ENCODE measurements at regions not wholly inside any gene's neighbourhood (a gene's known extent, or its start where the extent isn't known, plus 50 kb on each side); places are given as distances from the start of the nearest gene placed in this dataset.

GRCh38 chr4:11565899-11566298 lies 137.2 kb upstream of the HS3ST1 start:
- H3K36me3 Mint-ChIP-seq (ENCODE audit: low read depth), result no peaks in the 10 kb centered on the region
- H3K27me3 Mint-ChIP-seq, result no peaks in the 10 kb centered on the region
- no peaks in the 10 kb centered on the region for H3K4me1 Mint-ChIP-seq (ENCODE audit: low read depth)
- no peak overlapping the region for H3K27ac Mint-ChIP-seq
- intact Hi-C loops (cut with micrococcal nuclease), result no loop called here
- H3K9me3 Mint-ChIP-seq, result peaks cover 14% of the 10 kb centered on the region
- H3K4me3 Mint-ChIP-seq, result no peak overlapping the region

DNA sequence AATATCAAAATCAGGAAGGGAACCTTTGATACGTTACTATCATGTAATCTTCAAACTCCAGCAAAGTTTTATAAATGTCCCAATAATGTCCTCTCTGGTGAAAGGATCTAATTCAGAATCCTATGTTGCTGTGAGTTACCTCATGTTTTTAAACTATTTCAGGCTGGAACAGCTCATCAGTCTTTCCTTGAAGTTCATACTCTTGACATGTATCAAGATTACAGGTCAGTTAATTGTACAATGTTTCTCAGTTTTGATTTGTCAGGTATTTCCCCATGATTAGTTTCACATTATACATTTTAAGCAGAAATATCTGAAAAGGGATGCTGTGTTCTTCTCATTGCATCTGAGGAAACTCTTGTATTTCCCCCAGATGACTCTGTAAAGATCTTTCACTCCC lies 136.5 kb upstream of the HS3ST1 start:
- H3K27ac Mint-ChIP-seq, result no peak overlapping the region
- no peak overlapping the region for H3K4me3 Mint-ChIP-seq
- H3K36me3 Mint-ChIP-seq (ENCODE audit: low read depth), result no peaks in the 10 kb centered on the region
- peaks cover 14% of the 10 kb centered on the region for H3K9me3 Mint-ChIP-seq
- H3K27me3 Mint-ChIP-seq, result no peaks in the 10 kb centered on the region
- intact Hi-C loops (cut with micrococcal nuclease), result no loop called here
- no peaks in the 10 kb centered on the region for H3K4me1 Mint-ChIP-seq (ENCODE audit: low read depth)

DNA sequence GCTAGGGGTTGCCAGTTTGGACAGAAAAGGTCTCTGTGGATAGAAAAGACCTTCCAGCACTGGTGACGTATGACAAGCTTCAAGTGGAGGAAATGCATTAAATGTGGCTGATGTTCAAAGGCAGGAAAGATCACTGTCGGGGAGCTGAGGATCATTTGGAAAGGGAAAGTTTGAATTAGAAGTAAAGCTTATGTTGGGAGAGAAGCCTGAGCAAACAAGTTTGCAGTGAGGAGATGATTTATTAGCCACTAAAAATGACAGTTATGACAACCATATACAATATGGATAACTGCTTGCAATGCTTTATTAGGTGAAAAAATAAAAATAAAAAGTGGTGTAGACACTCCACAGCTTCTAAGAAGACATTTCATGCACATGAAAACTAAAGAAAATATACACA lies 135.3 kb upstream of the HS3ST1 start:
- Mint-ChIP-seq H3K27me3 (no peaks in the 10 kb centered on the region), H3K4me3 (no peak overlapping the region), H3K4me1 (ENCODE audit: low read depth) (no peaks in the 10 kb centered on the region), H3K36me3 (ENCODE audit: low read depth) (no peaks in the 10 kb centered on the region), H3K27ac (no peak overlapping the region), H3K9me3 (peaks cover 24% of the 10 kb centered on the region)
- intact Hi-C loops (cut with micrococcal nuclease), result no loop called here

GRCh38 chr4:11549525-11549924 lies 120.8 kb upstream of the HS3ST1 start:
- intact Hi-C loops (cut with micrococcal nuclease), result no loop called here
- Mint-ChIP-seq H3K4me3 (no peak overlapping the region), H3K36me3 (ENCODE audit: low read depth) (no peaks in the 10 kb centered on the region), H3K27ac (no peak overlapping the region), H3K9me3 (no peaks in the 10 kb centered on the region), H3K4me1 (ENCODE audit: low read depth) (peaks cover 19% of the 10 kb centered on the region), H3K27me3 (no peaks in the 10 kb centered on the region)

DNA sequence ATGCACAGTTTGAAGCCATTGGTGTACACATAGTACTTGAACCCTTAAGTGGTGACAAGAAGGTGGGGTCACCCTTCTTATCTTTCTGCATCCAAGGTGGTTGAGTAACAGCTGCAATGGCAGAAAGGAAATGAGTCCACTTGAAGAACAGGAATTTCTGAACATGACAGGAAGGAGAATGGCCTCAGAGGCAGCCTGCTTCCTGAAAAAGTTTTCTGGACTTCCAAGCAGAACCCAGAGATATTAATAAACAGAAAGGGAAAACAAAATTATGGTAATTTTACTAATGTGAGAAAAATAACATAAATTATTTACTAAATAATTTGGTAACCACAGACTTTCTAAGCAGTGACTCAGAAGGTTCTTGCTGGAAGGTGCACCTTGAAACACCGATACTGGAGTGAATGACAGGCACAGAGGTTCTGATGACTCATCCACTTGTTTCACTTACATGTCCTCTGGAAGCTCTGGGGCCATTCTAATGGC lies 119.9 kb upstream of the HS3ST1 start:
- Mint-ChIP-seq H3K4me3 (no peak overlapping the region), H3K27ac (no peak overlapping the region), H3K36me3 (ENCODE audit: low read depth) (no peaks in the 10 kb centered on the region), H3K4me1 (ENCODE audit: low read depth) (peaks cover 26% of the 10 kb centered on the region), H3K9me3 (no peaks in the 10 kb centered on the region), H3K27me3 (no peaks in the 10 kb centered on the region)
- intact Hi-C loops (cut with micrococcal nuclease), result no loop called here

DNA sequence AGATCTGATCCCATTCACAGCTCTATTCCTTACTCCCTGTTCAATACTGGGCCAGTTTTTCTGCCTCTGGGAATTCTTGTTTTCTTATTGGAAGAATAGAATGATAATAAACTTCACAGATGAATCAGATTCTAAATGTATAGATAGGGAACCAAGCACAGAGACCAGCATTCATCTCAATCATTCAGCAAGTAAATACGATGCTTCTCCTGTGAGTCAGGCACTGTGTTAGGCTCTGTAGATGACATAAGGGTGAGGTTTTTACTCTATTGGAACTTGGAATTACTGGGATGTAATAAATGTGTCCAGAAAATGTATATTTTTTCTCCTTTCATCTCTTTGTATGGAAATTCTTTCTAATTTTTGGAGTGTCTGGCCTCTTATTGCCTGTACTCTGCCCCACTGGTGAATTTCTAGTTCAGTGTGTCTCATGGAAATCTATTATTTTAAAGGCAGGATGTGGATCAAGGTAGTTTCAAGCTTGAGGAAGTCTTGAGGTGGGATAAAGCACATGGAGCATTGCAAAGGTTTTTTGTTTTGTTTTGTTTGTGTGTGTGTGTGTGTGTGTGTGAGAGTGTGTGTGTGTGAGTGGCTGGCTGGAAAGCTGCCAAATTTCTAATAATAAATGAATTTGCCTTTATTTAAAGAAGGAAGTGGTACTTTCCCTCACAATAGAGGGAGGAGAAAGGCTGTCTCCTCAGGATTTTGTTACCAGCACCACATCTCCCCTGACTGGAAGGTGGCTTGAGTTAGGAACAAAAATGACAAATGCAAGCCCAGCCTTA lies 117.9 kb upstream of the HS3ST1 start:
- H3K4me3 Mint-ChIP-seq, result no peak overlapping the region
- H3K9me3 Mint-ChIP-seq, result no peaks in the 10 kb centered on the region
- H3K27ac Mint-ChIP-seq, result no peak overlapping the region
- peaks cover 32% of the 10 kb centered on the region for H3K4me1 Mint-ChIP-seq (ENCODE audit: low read depth)
- no peaks in the 10 kb centered on the region for H3K27me3 Mint-ChIP-seq
- intact Hi-C loops (cut with micrococcal nuclease), result no loop called here
- H3K36me3 Mint-ChIP-seq (ENCODE audit: low read depth), result no peaks in the 10 kb centered on the region

- H3K36me3 Mint-ChIP-seq (ENCODE audit: low read depth), result no peaks in the 10 kb centered on the region
- H3K4me1 Mint-ChIP-seq (ENCODE audit: low read depth), result peaks cover 32% of the 10 kb centered on the region
- intact Hi-C loops (cut with micrococcal nuclease), result no loop called here
- no peak overlapping the region for H3K27ac Mint-ChIP-seq
- no peaks in the 10 kb centered on the region for H3K9me3 Mint-ChIP-seq
- H3K4me3 Mint-ChIP-seq, result no peak overlapping the region
- no peaks in the 10 kb centered on the region for H3K27me3 Mint-ChIP-seq
Observed at GRCh38 chr4:11545651-11546050, 117.0 kb upstream of the HS3ST1 start.

- Mint-ChIP-seq H3K36me3 (ENCODE audit: low read depth) (no peaks in the 10 kb centered on the region), H3K9me3 (no peaks in the 10 kb centered on the region), H3K4me1 (ENCODE audit: low read depth) (peaks cover 32% of the 10 kb centered on the region), H3K4me3 (no peak overlapping the region), H3K27me3 (no peaks in the 10 kb centered on the region), H3K27ac (no peak overlapping the region)
- intact Hi-C loops (cut with micrococcal nuclease), result no loop called here
Observed at GRCh38 chr4:11544211-11544610, 115.5 kb upstream of the HS3ST1 start.

- Mint-ChIP-seq H3K4me1 (ENCODE audit: low read depth) (peaks cover 32% of the 10 kb centered on the region), H3K4me3 (no peak overlapping the region), H3K9me3 (no peaks in the 10 kb centered on the region), H3K27me3 (no peaks in the 10 kb centered on the region), H3K36me3 (ENCODE audit: low read depth) (no peaks in the 10 kb centered on the region), H3K27ac (no peak overlapping the region)
- intact Hi-C loops (cut with micrococcal nuclease), result no loop called here
Observed at GRCh38 chr4:11543706-11544105, 115.0 kb upstream of the HS3ST1 start.

DNA sequence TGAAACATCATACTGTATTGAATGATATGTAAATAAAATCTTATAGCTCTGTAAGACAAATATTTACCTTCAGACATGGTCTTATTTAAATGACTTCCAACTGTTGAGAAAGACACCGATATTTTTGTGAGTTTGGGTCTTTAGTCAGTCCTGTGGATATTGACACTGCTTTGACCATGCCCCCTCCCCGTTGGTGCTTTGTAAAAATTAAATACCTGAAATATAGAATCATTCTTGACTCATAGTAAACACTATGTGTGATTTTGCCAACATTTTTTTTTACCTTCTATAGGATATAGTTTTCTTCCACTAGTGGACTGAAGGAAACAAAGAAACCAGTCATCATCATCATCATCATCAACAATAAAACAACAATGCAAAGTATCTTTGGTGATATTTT lies 114.3 kb upstream of the HS3ST1 start:
- Mint-ChIP-seq H3K27me3 (no peaks in the 10 kb centered on the region), H3K4me1 (ENCODE audit: low read depth) (peaks cover 26% of the 10 kb centered on the region), H3K36me3 (ENCODE audit: low read depth) (no peaks in the 10 kb centered on the region), H3K27ac (no peak overlapping the region), H3K9me3 (no peaks in the 10 kb centered on the region), H3K4me3 (no peak overlapping the region)
- intact Hi-C loops (cut with micrococcal nuclease), result no loop called here

DNA sequence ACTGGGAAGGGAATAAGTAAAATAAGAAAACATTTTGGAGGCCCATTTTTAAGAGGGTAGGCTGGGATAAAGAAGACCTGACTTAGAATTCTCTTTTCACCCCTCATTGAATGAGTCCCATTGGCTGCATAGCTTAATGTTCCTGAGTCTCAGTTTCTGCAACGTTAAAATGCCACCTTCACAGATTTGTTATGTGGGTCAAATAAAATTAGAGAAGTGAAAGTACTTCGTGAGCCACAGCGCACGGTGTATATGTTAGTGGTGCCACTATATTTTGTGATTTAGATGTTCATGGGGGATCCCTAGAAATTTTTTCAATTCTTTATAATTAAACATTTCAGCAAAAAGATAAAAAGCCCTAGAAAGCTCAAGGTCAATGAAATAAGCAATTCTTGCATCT lies 109.2 kb upstream of the HS3ST1 start:
- Mint-ChIP-seq H3K4me3 (no peak overlapping the region), H3K36me3 (ENCODE audit: low read depth) (no peaks in the 10 kb centered on the region), H3K4me1 (ENCODE audit: low read depth) (peaks cover 5% of the 10 kb centered on the region), H3K27ac (no peak overlapping the region), H3K9me3 (no peaks in the 10 kb centered on the region), H3K27me3 (peaks cover 3% of the 10 kb centered on the region)
- intact Hi-C loops (cut with micrococcal nuclease), result no loop called here

DNA sequence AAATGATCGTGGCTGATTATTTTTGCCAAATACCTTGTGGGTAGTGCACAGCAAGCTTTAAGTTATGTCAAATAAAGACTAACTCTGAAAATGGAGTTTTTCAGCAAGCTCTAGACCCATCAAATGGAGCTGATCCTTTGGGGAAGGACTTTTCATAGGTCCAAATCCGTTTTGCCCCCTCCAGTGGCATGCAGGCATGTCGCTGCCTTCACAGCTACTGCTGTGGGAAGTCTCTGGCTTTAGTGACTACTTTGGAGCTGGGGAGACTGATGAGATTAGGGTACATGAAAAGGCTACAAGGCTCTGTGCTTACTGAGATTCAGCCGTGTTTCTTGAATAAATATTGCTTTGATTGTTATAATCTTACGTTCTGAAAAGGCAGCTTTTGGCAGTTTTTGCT lies 106.6 kb upstream of the HS3ST1 start:
- intact Hi-C loops (cut with micrococcal nuclease), result no loop called here
- Mint-ChIP-seq H3K36me3 (ENCODE audit: low read depth) (no peaks in the 10 kb centered on the region), H3K4me3 (no peak overlapping the region), H3K27me3 (peaks cover 3% of the 10 kb centered on the region), H3K27ac (no peak overlapping the region), H3K4me1 (ENCODE audit: low read depth) (peaks cover 5% of the 10 kb centered on the region), H3K9me3 (peaks cover 5% of the 10 kb centered on the region)

DNA sequence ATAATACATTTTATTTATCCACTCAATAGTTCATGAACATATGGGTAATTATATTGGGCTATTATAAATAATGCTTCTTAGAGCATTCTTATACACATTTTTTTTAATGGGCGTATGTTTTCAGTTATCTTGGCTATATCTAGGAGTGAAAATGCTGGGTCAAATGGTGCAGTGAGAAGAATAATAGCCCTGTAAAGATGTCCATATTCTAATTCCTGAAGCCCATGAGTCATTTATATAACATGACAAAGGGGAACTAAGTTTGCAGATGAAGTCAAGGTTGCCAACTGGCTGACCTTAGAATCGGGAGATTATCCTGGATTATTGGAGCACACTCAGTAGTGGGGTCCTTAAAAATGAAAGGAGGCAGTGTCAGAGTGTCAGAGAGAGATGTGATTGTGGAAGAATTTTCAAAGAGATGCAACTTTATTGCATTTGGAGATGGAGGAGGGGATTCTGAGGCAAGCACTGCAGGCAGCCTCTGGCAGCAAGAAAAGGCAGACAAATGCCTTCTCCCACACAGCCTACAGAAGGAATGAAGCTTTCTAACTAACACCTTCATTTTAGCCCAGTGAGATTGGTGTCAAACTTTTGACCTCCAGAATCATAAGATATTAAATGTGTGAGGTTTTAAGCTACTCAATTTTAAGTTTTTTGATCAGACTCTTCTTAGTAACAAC lies 106.1 kb upstream of the HS3ST1 start:
- peaks cover 3% of the 10 kb centered on the region for H3K27me3 Mint-ChIP-seq
- peaks cover 9% of the 10 kb centered on the region for H3K9me3 Mint-ChIP-seq
- H3K27ac Mint-ChIP-seq, result no peak overlapping the region
- H3K4me3 Mint-ChIP-seq, result no peak overlapping the region
- no peaks in the 10 kb centered on the region for H3K36me3 Mint-ChIP-seq (ENCODE audit: low read depth)
- intact Hi-C loops (cut with micrococcal nuclease), result no loop called here
- H3K4me1 Mint-ChIP-seq (ENCODE audit: low read depth), result peaks cover 5% of the 10 kb centered on the region

- intact Hi-C loops (cut with micrococcal nuclease), result no loop called here
- Mint-ChIP-seq H3K9me3 (peaks cover 9% of the 10 kb centered on the region), H3K27me3 (peaks cover 3% of the 10 kb centered on the region), H3K27ac (no peak overlapping the region), H3K4me3 (no peak overlapping the region), H3K4me1 (ENCODE audit: low read depth) (peaks cover 5% of the 10 kb centered on the region), H3K36me3 (ENCODE audit: low read depth) (no peaks in the 10 kb centered on the region)
Observed at GRCh38 chr4:11532138-11532537, 103.4 kb upstream of the HS3ST1 start.
